SK-N-SH treated with all-trans-retinoic acid at 6 μM for 48 hours (cell line): ENCODE measurements at regions not wholly inside any gene's neighbourhood (a gene's known extent, or its start where the extent isn't known, plus 50 kb on each side); places are given as distances from the start of the nearest gene placed in this dataset.

ENCODE experiments used
- ATAC-seq: fragments of 200-7000 bp; cut with Tn5 transposase; 3 replicates; pipeline ENCODE4 v1.9.1; 2020; ENCODE audit warnings: mild to moderate bottlenecking, moderate library complexity
- ARNTL ChIP-seq: fragments of 450-650 bp; formaldehyde crosslinking; IDR thresholded peaks from 2 replicates; pipeline ENCODE4 v1.5.0; 2020; ENCODE audit warnings: low read depth, mild to moderate bottlenecking, moderate library complexity, borderline replicate concordance
- BACH2 ChIP-seq: fragments of 250-450 bp; sonication (Bioruptor Pico); IDR thresholded peaks from 2 replicates; pipeline ENCODE4 v1.9.0; 2021; ENCODE audit warnings: mild to moderate bottlenecking, borderline replicate concordance
- CREB5 ChIP-seq: fragments of 250-450 bp; sonication (Bioruptor Pico); IDR thresholded peaks from 2 replicates; pipeline ENCODE4 v1.5.1; 2020; ENCODE audit warnings: low read depth, mild to moderate bottlenecking, moderate library complexity
- CSDC2 ChIP-seq: fragments of 250-450 bp; sonication (Bioruptor Pico); IDR thresholded peaks from 2 replicates; pipeline ENCODE4 v1.5.0; 2020; ENCODE audit warnings: mild to moderate bottlenecking, moderate library complexity
- CSRNP3 ChIP-seq: fragments of 250-450 bp; sonication (Bioruptor Pico); IDR thresholded peaks from 2 replicates; pipeline ENCODE4 v1.5.1; 2021; ENCODE audit warnings: mild to moderate bottlenecking, moderate library complexity
- ESRRG ChIP-seq: fragments of 250-450 bp; sonication (Bioruptor Pico); IDR thresholded peaks from 2 replicates; pipeline ENCODE4 v1.6.1; 2021; ENCODE audit warnings: mild to moderate bottlenecking
- GLIS3 ChIP-seq: fragments of 250-450 bp; sonication (Bioruptor Pico); IDR thresholded peaks from 2 replicates; pipeline ENCODE4 v1.5.0; 2020; ENCODE audit warnings: mild to moderate bottlenecking, moderate library complexity
- ISL1 ChIP-seq: fragments of 250-450 bp; sonication (Bioruptor Pico); IDR thresholded peaks from 2 replicates; pipeline ENCODE4 v2.1.2; 2022; ENCODE audit warnings: mild to moderate bottlenecking, moderate library complexity
- OSR1 ChIP-seq: fragments of 250-450 bp; sonication (Bioruptor Pico); IDR thresholded peaks from 2 replicates; pipeline ENCODE4 v1.8.0; 2022; ENCODE audit warnings: moderate library complexity, mild to moderate bottlenecking, inconsistent platforms
- PATZ1 ChIP-seq: fragments of 250-450 bp; sonication (Bioruptor Pico); IDR thresholded peaks from 2 replicates; pipeline ENCODE4 v1.8.0; 2020; ENCODE audit warnings: mild to moderate bottlenecking, moderate library complexity, borderline replicate concordance
- POU6F1 ChIP-seq: fragments of 250-450 bp; sonication (Bioruptor Pico); IDR thresholded peaks from 2 replicates; pipeline ENCODE4 v1.8.0; 2021; ENCODE audit warnings: low read depth, mild to moderate bottlenecking, moderate library complexity, borderline replicate concordance
- PPARA ChIP-seq: fragments of 250-450 bp; sonication (Bioruptor Pico); IDR thresholded peaks from 2 replicates; pipeline ENCODE4 v1.5.0; 2020; ENCODE audit warnings: mild to moderate bottlenecking, borderline replicate concordance
- RARB ChIP-seq: fragments of 250-450 bp; sonication (Bioruptor Pico); IDR thresholded peaks from 2 replicates; pipeline ENCODE4 v1.8.0; 2021; ENCODE audit warnings: mild to moderate bottlenecking, moderate library complexity
- SNAI2 ChIP-seq: fragments of 250-450 bp; sonication (Bioruptor Pico); IDR thresholded peaks from 2 replicates; pipeline ENCODE4 v1.5.0; 2020; ENCODE audit warnings: mild to moderate bottlenecking, moderate library complexity
- TCF4 ChIP-seq: fragments of 250-450 bp; sonication (Bioruptor Pico); IDR thresholded peaks from 2 replicates; pipeline ENCODE4 v1.8.0; 2021; ENCODE audit warnings: mild to moderate bottlenecking, moderate library complexity, borderline replicate concordance
- TOX ChIP-seq: fragments of 250-450 bp; sonication (Bioruptor Pico); IDR thresholded peaks from 2 replicates; pipeline ENCODE4 v1.8.0; 2021; ENCODE audit warnings: mild to moderate bottlenecking, moderate library complexity, borderline replicate concordance
- TSHZ2 ChIP-seq: fragments of 250-450 bp; sonication (Bioruptor Pico); IDR thresholded peaks from 2 replicates; pipeline ENCODE4 v1.5.0; 2020; ENCODE audit warnings: mild to moderate bottlenecking, moderate library complexity
- ZC3H10 ChIP-seq: fragments of 250-450 bp; sonication (Bioruptor Pico); IDR thresholded peaks from 2 replicates; pipeline ENCODE4 v1.5.1; 2021; ENCODE audit warnings: mild to moderate bottlenecking, moderate library complexity
- ZFP3 ChIP-seq: fragments of 250-450 bp; sonication (Bioruptor Pico); IDR thresholded peaks from 2 replicates; pipeline ENCODE4 v1.5.0; 2020; ENCODE audit warnings: mild to moderate bottlenecking, moderate library complexity
- ZFP30 ChIP-seq: fragments of 450-650 bp; formaldehyde crosslinking; IDR thresholded peaks from 2 replicates; pipeline ENCODE4 v1.5.0; 2022; ENCODE audit warnings: mild to moderate bottlenecking, moderate library complexity
- ZNF70 ChIP-seq: fragments of 450-650 bp; formaldehyde crosslinking; IDR thresholded peaks from 2 replicates; pipeline ENCODE4 v1.5.0; 2020; ENCODE audit warnings: mild to moderate bottlenecking, moderate library complexity
- ZNF8 ChIP-seq: fragments of 450-650 bp; formaldehyde crosslinking; IDR thresholded peaks from 2 replicates; pipeline ENCODE4 v1.5.0; 2020; ENCODE audit warnings: mild to moderate bottlenecking, moderate library complexity

- ATAC-seq, result no peak
- TF ChIP-seq GLIS3 (CRISPR knock-in tag), result no peak
- no peak for TF ChIP-seq TOX
- TF ChIP-seq ZFP3 (CRISPR knock-in tag), result no peak
- TF ChIP-seq OSR1 (CRISPR knock-in tag), result no peak
- TF ChIP-seq TSHZ2 (CRISPR knock-in tag), result no peak
- TF ChIP-seq ZC3H10 (CRISPR knock-in tag), result no peak
- TF ChIP-seq PATZ1 (CRISPR knock-in tag), result no peak
- no peak for TF ChIP-seq ESRRG (CRISPR knock-in tag)
- no peak for TF ChIP-seq TCF4 (CRISPR knock-in tag)
- TF ChIP-seq ARNTL (CRISPR knock-in tag), result no peak
- TF ChIP-seq ZFP30 (CRISPR knock-in tag), result no peak
- no peak for TF ChIP-seq ZNF8 (CRISPR knock-in tag)
- no peak for TF ChIP-seq CSDC2 (CRISPR knock-in tag)
- TF ChIP-seq CREB5, result no peak
- no peak for TF ChIP-seq BACH2 (CRISPR knock-in tag)
- no peak for TF ChIP-seq ZNF70
- TF ChIP-seq ISL1 (CRISPR knock-in tag), result no peak
- no peak for TF ChIP-seq POU6F1 (CRISPR knock-in tag)
- TF ChIP-seq PPARA (CRISPR knock-in tag), result no peak
Observed at GRCh38 chr10:29815572-29815971, 180.8 kb upstream of the SVIL start.

- peak; percentile 88 for ATAC-seq
- TF ChIP-seq ZC3H10 (CRISPR knock-in tag) (no peak), BACH2 (CRISPR knock-in tag) (no peak), ZNF70 (no peak), TOX (peak; percentile 83), ZFP3 (CRISPR knock-in tag) (no peak), RARB (CRISPR knock-in tag) (no peak), ESRRG (CRISPR knock-in tag) (no peak), PPARA (CRISPR knock-in tag) (no peak), ZNF8 (CRISPR knock-in tag) (no peak), ISL1 (CRISPR knock-in tag) (peak; percentile 54), CREB5 (peak; percentile 68), ARNTL (CRISPR knock-in tag) (no peak), ZFP30 (CRISPR knock-in tag) (no peak), POU6F1 (CRISPR knock-in tag) (no peak), SNAI2 (CRISPR knock-in tag) (no peak), OSR1 (CRISPR knock-in tag) (no peak), CSDC2 (CRISPR knock-in tag) (no peak), CSRNP3 (CRISPR knock-in tag) (no peak), PATZ1 (CRISPR knock-in tag) (peak; percentile 69; the same call in 1 of the 2 replicates)
Observed at GRCh38 chr10:29811751-29812427, 177.1 kb upstream of the SVIL start.
